ENCODE measurements at regions not wholly inside any gene's neighbourhood (a gene's known extent, or its start where the extent isn't known, plus 50 kb on each side); places are given as distances from the start of the nearest gene placed in this dataset.

DNA sequence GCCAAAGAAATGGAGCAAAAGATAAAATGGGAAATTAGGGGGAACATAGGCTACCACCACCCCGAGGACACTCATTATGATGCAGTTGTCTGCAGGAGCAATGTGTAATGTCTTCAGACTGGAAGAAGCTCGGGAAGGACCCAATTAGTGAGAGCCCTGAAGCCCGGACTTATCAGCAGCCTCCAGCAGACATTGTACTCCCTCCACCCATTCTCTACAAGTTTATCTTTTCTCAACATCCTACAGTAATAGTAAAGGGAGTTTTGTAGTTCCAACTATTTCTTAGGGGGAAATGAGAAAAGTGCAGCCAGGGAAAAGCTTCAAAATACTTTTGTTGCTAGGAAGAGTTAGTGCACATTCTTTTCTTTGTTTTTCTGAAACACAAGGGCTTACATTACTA, 657.3 kb upstream of the COBL start:
- Histone ChIP-seq H3K4me3 (ENCODE audit: low read depth, low read length) (no peak overlapping the region), H3K27ac (ENCODE audit: extremely low read depth, low read depth, low read length) (no peak overlapping the region), H3K4me1 (ENCODE audit: control insufficient read depth, insufficient read depth, low read length) (no peaks in the 10 kb centered on the region), H3K9me3 (ENCODE audit: control insufficient read depth, insufficient read depth, low read depth, low read length) (no peaks in the 10 kb centered on the region), H3K36me3 (ENCODE audit: control insufficient read depth in 2 of 2, insufficient read depth in 1 of 2, low read length in 2 of 2) (no peaks in the 10 kb centered on the region)
- POLR2A ChIA-PET: no interaction called here
- TF ChIP-seq ZNF324 (tag by site-specific recombination; IDR thresholded peaks at IDR 0.05): no peak
- TF ChIP-seq MYNN (tag by site-specific recombination; IDR thresholded peaks at IDR 0.05; ENCODE audit: borderline replicate concordance): no peak
- no peak for TF ChIP-seq BCL11B (tag by site-specific recombination; IDR thresholded peaks at IDR 0.05; ENCODE audit: low read depth)
- TF ChIP-seq ZNF133 (tag by site-specific recombination; IDR thresholded peaks at IDR 0.05): no peak
- TF ChIP-seq ZNF571 (tag by site-specific recombination; IDR thresholded peaks at IDR 0.05): no peak
- no peak for TF ChIP-seq ZBTB17 (tag by site-specific recombination; IDR thresholded peaks at IDR 0.05)
- no peak for TF ChIP-seq ZNF184 (tag by site-specific recombination; IDR thresholded peaks at IDR 0.05)
- TF ChIP-seq, protein P1, sequence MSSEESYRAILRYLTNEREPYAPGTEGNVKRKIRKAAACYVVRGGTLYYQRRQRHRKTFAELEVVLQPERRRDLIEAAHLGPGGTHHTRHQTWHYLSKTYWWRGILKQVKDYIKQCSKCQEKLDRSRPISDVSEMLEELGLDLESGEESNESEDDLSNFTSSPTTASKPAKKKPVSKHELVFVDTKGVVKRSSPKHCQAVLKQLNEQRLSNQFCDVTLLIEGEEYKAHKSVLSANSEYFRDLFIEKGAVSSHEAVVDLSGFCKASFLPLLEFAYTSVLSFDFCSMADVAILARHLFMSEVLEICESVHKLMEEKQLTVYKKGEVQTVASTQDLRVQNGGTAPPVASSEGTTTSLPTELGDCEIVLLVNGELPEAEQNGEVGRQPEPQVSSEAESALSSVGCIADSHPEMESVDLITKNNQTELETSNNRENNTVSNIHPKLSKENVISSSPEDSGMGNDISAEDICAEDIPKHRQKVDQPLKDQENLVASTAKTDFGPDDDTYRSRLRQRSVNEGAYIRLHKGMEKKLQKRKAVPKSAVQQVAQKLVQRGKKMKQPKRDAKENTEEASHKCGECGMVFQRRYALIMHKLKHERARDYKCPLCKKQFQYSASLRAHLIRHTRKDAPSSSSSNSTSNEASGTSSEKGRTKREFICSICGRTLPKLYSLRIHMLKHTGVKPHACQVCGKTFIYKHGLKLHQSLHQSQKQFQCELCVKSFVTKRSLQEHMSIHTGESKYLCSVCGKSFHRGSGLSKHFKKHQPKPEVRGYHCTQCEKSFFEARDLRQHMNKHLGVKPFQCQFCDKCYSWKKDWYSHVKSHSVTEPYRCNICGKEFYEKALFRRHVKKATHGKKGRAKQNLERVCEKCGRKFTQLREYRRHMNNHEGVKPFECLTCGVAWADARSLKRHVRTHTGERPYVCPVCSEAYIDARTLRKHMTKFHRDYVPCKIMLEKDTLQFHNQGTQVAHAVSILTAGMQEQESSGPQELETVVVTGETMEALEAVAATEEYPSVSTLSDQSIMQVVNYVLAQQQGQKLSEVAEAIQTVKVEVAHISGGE (tag by site-specific recombination; conservative IDR thresholded peaks at IDR 0.05; ENCODE audit: low read depth): no peak
- no peak for TF ChIP-seq ZNF501 (tag by site-specific recombination; IDR thresholded peaks at IDR 0.05)
- no peak for TF ChIP-seq KLF16 (tag by site-specific recombination; IDR thresholded peaks at IDR 0.05)
- no peak for TF ChIP-seq ZFP37 (tag by site-specific recombination; IDR thresholded peaks at IDR 0.05)
- TF ChIP-seq ZNF416 (tag by site-specific recombination; IDR thresholded peaks at IDR 0.05): no peak
- TF ChIP-seq ZBTB49 (tag by site-specific recombination; IDR thresholded peaks at IDR 0.05; ENCODE audit: low read depth): no peak
- TF ChIP-seq ZNF514 (tag by site-specific recombination; IDR thresholded peaks at IDR 0.05): no peak
- no peak for TF ChIP-seq MEIS1 (CRISPR knock-in tag; IDR thresholded peaks at IDR 0.05; ENCODE audit: borderline replicate concordance)
- TF ChIP-seq ZNF140 (tag by site-specific recombination; IDR thresholded peaks at IDR 0.05): no peak
- TF ChIP-seq ZBTB48 (tag by site-specific recombination; IDR thresholded peaks at IDR 0.05): no peak
- no peak for TF ChIP-seq ZNF624 (tag by site-specific recombination; IDR thresholded peaks at IDR 0.05)
- TF ChIP-seq ZNF747 (tag by site-specific recombination; IDR thresholded peaks at IDR 0.05): no peak
- CTCF ChIA-PET: no interaction called here

GRCh38 chr7:51973071-51973470, 656.5 kb upstream of the COBL start:
- Histone ChIP-seq H3K36me3 (ENCODE audit: control insufficient read depth in 2 of 2, insufficient read depth in 1 of 2, low read length in 2 of 2) (no peaks in the 10 kb centered on the region), H3K9me3 (ENCODE audit: control insufficient read depth, insufficient read depth, low read depth, low read length) (no peaks in the 10 kb centered on the region), H3K4me3 (ENCODE audit: low read depth, low read length) (no peak overlapping the region), H3K27ac (ENCODE audit: extremely low read depth, low read depth, low read length) (no peak overlapping the region), H3K4me1 (ENCODE audit: control insufficient read depth, insufficient read depth, low read length) (no peaks in the 10 kb centered on the region)
- POLR2A ChIA-PET: no interaction called here
- TF ChIP-seq ZNF423 (tag by site-specific recombination; IDR thresholded peaks at IDR 0.05) (no peak), ZNF660 (tag by site-specific recombination; IDR thresholded peaks at IDR 0.05) (no peak), ZNF658 (tag by site-specific recombination; IDR thresholded peaks at IDR 0.05) (no peak), ZNF548 (tag by site-specific recombination; IDR thresholded peaks at IDR 0.05) (no peak), ZNF266 (tag by site-specific recombination; IDR thresholded peaks at IDR 0.05; ENCODE audit: low read depth) (no peak), MEIS1 (CRISPR knock-in tag; IDR thresholded peaks at IDR 0.05; ENCODE audit: borderline replicate concordance) (no peak), OVOL3 (tag by site-specific recombination; IDR thresholded peaks at IDR 0.05) (no peak), ZNF792 (tag by site-specific recombination; IDR thresholded peaks at IDR 0.05) (no peak)
- CTCF ChIA-PET: no interaction called here

Data from HEK293 (cell line).